ENCODE measurements at regions not wholly inside any gene's neighbourhood (a gene's known extent, or its start where the extent isn't known, plus 50 kb on each side); places are given as distances from the start of the nearest gene placed in this dataset.

GRCh38 chr1:81288689-81289088 lies 512.0 kb upstream of the ADGRL2 start (continued):
- TF ChIP-seq CHD7 (IDR thresholded peaks at IDR 0.05; ENCODE audit: insufficient replicate concordance, low read length) (no peak), TAF1 (IDR thresholded peaks at IDR 0.05; ENCODE audit: low read depth, low read length) (no peak), JUND (IDR thresholded peaks at IDR 0.05; ENCODE audit: low read length) (no peak), BRCA1 (IDR thresholded peaks at IDR 0.05; ENCODE audit: low read depth, low read length) (no peak), YY1 (IDR thresholded peaks at IDR 0.05; ENCODE audit: low read depth, low read length) (no peak), SP4 (IDR thresholded peaks at IDR 0.05; ENCODE audit: low read length) (no peak), RAD21 (IDR thresholded peaks at IDR 0.05 in 1 of 2, conservative IDR thresholded peaks at IDR 0.05 in 1 of 2; ENCODE audit: low read depth in 2 of 2, low read length in 2 of 2) (no peak), ASH2L (IDR thresholded peaks at IDR 0.05; ENCODE audit: low read length) (no peak), SAP30 (IDR thresholded peaks at IDR 0.05; ENCODE audit: insufficient read depth, insufficient replicate concordance, low read length) (no peak), CTBP2 (IDR thresholded peaks at IDR 0.05; ENCODE audit: borderline replicate concordance, insufficient read depth, insufficient read length, low read length) (no peak), KDM5A (IDR thresholded peaks at IDR 0.05; ENCODE audit: low read length) (no peak)

All from H1 (cell line).